Kasumi-1 (cell line): ENCODE measurements at regions not wholly inside any gene's neighbourhood (a gene's known extent, or its start where the extent isn't known, plus 50 kb on each side); places are given as distances from the start of the nearest gene placed in this dataset.

ENCODE experiments used
- DNase-seq, 2 experiments: peaks; one replicate each; lab custom pipeline; 2025; lab: John Stamatoyannopoulos, UW

DNA sequence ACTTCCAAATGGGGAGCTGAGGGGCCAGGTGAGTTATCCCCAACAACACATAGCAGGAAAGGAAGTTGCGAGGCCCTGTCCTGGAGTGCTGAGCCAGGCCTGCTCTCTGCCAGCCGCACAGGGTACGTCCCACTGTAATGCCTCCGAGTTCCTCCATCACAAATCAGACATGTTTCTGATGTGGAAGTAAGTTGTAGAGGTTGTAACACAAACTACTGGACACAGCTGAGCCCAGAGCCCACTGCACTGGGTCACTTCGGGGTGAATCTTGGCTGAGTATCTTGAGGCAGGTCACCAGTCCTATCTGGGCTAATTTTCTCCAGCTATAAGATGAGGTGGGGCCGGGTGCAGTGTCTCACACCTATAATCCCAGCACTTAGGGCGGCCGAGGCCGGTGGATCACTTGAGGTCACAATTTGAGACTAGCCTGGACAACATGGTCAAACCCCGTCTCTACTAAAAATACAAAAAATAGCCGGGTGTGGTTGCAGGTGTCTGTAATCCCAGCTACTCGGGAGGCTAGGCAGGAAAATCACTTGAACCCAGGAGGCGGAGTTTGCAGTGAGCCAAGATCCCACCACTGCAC, 100.8 kb upstream of the CDH5 start:
- no peak for DNase-seq

GRCh38 chr16:66265048-66265415, 101.5 kb upstream of the CDH5 start:
- DNase-seq = no peak

DNA sequence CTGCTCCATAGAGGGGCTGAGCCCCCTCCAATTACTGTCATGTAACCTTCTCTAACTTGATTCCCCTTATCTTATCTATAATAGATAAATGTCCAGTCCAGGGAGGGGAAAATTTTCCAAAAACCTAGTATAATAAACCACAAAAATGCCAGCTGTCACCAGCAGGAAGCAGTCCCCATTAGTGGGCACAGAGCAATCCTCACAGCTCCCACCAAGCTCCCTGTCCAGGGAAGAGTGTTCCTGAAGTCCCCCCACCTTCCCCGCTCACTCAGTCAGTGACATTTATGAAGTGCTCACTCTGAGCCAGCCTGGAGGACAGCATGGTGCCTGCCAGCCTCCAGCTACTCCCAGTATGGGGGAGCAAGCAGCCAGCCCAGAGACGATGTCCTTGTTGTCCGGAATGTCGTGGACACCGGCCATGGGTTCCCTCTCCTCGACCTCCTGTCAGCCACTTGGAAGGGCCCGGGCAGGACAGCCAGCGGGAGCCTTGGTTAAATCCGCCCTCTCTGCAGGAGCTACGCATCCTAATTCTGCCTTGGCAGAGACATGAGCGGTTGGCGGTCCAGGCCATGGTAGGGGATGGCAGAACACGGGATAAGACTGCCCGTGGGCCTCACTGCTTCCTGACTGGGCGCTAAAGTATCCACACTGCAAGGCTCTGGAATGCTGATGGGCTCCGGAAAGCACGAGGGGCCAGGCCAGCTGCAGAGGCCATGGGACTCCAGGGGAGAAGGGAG, 102.0 kb upstream of the CDH5 start:
- DNase-seq = no peak

DNA sequence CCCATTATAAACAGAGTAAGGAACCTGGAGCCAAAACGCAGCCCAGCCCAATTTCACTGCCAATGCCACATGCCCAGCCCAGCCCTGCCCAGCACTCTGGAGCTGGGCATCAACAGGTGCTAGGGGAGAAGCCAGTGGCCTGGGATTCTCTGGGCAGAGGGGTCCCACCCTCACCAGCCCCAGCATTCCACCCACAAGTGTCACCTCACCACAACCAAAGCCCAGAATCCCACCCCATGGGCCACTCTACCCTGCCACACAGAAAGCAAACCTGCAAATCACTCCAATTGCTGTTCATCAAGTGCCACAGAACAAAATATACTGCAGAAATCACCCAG, 102.5 kb upstream of the CDH5 start:
- DNase-seq = no peak

DNA sequence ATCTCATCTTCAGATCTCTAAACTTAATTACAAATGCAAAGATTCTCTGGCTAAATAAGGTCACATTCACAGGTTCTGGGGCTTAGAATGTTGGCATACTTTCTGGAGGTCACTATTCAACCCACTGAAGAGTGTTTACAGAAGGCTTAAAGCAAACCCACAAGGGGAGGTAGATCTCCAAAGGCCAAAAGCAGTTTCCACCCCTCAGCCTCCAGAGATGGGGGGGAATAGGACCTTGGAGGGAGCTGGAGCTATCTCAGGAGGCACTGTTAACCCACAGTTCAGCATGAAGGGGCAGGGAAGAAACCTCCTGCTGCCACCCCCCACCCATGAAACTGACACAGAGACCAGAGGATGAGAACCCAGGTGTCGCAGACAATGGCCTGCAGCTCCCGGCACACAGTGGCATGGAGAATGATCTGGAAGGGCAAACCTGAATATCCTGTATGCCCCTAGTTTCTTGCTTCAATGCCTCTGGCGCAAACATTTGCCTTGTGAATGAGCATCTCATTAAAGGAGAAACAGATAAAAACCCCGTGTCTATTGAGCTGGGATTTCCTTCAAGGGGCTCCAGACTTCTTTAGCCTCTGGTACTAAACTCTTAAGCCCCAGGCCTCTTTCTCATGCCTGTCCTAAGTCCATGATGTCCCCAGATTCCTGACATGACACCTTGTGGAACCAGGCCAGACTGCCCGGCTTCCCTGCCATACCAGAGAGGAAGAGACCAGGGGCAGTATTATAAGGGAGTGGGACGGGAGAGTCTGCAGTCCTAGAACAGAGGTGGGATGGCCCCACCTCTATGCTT, 103.1 kb upstream of the CDH5 start:
- DNase-seq = no peak

DNA sequence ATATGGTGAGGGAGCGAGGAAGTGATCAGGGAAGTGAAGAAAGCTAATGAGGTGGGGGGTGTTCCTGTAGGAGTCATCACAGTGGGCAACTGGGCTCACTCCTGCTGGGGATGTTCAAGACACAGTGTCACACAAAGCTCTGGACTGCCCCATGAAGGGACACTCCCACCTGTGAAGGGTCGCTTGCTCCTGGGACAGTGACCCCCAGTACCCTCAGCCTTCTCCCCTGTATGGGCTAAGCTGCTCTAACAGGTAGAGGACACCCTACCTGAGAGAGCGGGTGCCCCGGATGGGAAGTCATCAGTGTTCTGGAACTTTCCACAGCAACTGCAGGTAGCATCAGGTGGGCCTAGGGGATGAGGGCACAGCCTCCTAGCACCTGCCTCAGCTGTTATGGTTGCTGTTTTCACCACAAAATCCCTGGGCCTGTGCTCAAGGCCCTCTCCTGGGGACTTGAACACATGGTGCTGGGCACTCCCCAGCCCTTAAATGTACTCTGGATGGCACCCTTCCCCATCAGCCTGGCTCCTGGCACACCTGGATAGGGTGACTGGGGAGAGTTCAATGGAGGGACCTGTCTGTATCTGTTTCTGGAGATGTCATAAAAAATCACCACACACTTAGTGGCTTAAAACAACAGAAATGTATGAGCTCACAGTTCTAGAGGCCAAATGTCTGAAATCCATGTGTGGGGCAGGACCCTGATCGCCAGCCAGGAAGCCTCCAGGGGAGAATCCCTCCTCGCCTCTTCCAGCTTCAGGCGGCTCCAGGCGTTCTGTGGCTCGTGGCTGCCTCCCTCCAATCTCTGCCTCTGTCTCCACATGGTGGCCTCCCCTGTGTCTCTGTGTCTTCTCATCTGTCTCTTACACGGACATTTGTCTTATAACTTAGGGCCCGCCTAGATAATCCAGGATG, 104.0 kb upstream of the CDH5 start:
- no peak for DNase-seq

- DNase-seq = no peak
These were observed 104.7 kb upstream of the CDH5 start for GRCh38 chr16:66261826-66262225.

DNA sequence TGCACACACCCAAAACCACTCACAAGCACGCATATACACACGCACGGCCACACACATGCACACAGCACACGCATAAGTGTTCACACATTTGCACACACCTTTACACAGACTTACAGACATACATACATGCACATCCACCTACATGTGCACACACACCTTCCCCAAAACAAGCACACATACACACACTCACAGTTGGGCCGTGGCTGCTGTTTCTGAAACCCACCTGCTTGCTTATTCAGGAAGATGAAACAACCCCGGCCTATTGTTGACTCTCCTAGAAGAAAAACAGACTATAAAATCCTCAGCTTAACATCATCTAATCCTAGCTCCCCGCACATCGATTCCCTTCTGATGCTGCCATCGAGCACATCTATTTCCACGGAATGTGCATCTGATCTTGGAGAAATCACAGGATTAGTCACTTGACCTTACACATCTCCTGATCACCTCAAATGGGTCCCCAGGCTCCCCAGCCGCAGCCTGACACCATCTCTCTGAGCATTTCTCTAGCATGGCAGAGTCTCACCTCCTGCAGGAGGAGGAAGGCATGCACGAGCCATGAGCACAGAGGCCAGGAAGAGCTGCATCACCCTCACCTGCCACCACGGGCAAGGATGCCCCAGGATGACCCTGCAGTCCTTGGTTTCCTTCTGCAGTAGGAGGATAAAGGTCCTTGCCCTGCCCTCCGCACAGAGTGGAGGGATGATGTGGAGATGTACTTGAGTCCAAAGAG, 105.8 kb upstream of the CDH5 start:
- DNase-seq = no peak

- no peak for DNase-seq
These were observed 107.3 kb upstream of the CDH5 start for GRCh38 chr16:66258916-66259845.

DNA sequence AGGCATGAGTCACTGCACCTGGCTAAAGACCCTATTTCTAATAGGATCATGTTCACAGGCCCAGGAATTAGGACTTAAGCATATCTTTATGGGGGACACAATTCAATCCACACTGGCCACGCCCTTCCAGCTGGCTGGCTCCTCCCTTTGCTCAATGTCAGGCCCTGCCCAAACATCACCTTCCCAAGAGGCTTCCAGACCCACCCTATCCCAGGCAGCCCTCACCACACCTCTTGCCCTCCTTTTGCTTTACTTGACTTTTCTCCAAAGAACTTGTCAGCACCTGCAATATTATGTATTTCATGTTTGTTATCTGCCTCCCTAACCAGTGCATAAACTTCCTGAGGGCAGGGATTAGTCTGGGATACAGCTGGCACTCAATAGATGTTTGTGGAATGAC, 109.6 kb upstream of the CDH5 start:
- no peak for DNase-seq

DNA sequence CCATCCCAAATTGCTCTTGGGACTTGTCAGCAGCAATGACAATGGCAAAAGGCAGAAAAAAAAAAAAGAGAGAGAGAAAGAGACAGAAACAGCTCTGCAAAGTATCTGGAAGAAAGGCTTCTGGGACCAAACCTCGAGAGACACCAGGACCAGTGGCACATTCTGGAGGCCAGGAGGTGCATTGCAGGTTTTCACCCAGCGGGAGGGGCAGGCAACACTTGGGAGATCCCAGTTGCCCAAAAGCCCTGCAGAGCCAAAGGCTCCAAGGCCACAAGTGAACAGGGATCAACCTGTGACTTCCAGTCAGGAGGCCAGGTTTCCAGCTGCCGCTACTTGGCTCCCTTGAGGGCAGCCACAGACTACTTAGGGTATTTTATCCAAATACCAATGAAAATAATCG, 110.8 kb upstream of the CDH5 start:
- no peak for DNase-seq

- no peak for DNase-seq
These were observed 111.7 kb upstream of the CDH5 start for GRCh38 chr16:66254751-66255150.

DNA sequence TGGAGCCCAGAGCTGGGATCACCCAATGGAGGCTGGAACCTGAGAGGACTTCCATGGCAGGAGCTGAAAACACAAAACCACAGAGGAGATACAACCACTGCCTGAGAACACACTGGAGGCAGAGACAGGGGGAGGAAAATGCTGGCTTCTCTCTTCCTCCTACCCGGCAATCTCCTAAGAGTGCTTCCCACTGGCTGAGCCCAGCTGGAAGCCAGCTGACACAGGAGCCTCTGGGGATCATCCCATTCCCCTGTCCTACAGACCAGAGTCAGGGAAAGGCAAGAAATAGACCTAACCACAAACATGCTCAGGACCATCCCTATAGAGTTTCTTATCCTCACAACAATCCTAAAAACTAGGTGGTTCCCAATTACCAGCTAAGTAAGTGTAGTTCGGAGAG, 112.4 kb upstream of the CDH5 start:
- DNase-seq = no peak

- no peak for DNase-seq
These were observed 114.9 kb upstream of the CDH5 start for GRCh38 chr16:66251476-66252160.

DNA sequence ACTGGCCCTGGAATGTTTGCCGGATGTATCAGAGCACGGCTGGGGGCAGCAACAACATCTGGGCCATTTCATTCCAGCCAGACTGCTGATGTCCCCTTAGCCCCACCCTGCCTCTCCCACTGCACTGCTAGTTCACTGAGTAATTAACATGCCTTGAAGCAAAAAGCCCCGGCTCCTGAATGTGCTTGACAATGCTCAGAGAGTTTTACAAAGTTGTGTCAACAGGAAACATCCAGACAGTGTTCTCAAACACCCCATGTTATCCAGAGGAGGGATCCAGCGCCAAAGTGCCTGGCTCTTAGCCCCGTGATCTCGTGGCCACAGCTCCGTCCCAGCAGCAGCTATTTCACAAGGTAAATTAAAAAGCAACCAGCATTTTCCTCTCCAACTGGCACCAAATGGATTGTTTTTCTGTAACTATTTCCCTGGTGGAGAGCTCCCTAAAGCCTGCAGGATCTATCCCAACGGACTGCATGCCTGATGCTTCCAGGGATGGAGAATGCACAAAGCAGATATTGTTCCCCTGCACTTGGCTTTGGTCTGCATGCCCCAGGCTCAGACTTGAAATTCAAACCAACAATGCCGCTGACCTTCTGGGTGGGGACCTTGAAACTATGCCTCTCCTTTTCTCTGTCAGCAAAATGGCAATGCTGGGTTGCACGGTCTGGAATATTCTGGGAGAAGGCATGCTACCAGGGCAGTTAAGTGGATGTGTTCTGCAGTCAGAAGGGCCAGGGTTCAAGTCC, 115.6 kb upstream of the CDH5 start:
- DNase-seq = no peak

GRCh38 chr16:66247516-66248481, 118.7 kb upstream of the CDH5 start:
- DNase-seq = no peak

DNA sequence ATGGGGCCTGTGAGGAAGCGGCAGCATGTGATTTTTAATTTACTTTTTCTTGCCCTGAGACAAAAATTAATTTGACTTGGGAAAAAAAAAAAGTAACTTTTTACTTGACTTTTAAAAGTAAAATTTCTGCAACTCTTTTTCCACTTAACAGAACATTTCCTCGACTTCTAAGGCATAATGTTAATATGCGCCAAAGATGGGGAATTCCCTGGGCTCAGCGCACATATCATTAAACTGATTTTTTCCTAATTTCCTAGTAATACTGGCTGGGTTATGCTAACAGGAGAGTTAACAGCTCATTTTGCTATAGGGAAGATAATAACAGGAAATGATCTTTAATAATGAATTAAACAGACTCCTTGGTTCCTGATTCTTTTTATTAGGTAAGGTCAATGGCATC, 120.6 kb upstream of the CDH5 start:
- DNase-seq = no peak

- no peak for DNase-seq
These were observed 121.4 kb upstream of the CDH5 start for GRCh38 chr16:66245072-66245471.
